HEK293T (cell line): ENCODE measurements at regions not wholly inside any gene's neighbourhood (a gene's known extent, or its start where the extent isn't known, plus 50 kb on each side); places are given as distances from the start of the nearest gene placed in this dataset.

ENCODE experiments used
- CTCF ChIA-PET: fragments of 350-600 bp; formaldehyde crosslinking; extraction: SDS; loops from one replicate; lab custom pipeline; 2021; ENCODE audit warnings: antibody characterized with exemption, inconsistent platforms; lab: Yijun Ruan, JAX
- POLR2A ChIA-PET: fragments of 350-600 bp; formaldehyde crosslinking; extraction: SDS; loops from one replicate; lab custom pipeline; 2020; ENCODE audit warnings: antibody characterized with exemption, inconsistent platforms; lab: Yijun Ruan, JAX
- DNase-seq: peaks from one replicate; pipeline ENCODE4 v3.0.0; 2012; ENCODE audit warnings: mixed read lengths; ENCODE audit errors: extremely low spot score
- ARNT ChIP-seq: fragments of 450-650 bp; IDR thresholded peaks from 2 replicates; pipeline ENCODE4 v1.6.1; 2017; ENCODE audit warnings: mild to moderate bottlenecking
- BHLHE40 ChIP-seq: fragments of 450-650 bp; IDR thresholded peaks from 2 replicates; pipeline ENCODE4 v1.6.1; 2016; ENCODE audit warnings: mild to moderate bottlenecking, moderate library complexity, borderline replicate concordance
- CTBP1 ChIP-seq: fragments of 450-650 bp; IDR thresholded peaks from 2 replicates; pipeline ENCODE4 v1.6.1; 2016; ENCODE audit warnings: borderline replicate concordance
- ELF4 ChIP-seq: fragments of 450-650 bp; IDR thresholded peaks from 2 replicates; pipeline ENCODE4 v1.6.1; 2017; ENCODE audit warnings: antibody characterized with exemption
- FOXA1 ChIP-seq: fragments of 450-650 bp; IDR thresholded peaks from 2 replicates; pipeline ENCODE4 v1.6.1; 2016; ENCODE audit warnings: mild to moderate bottlenecking
- FOXK2 ChIP-seq: fragments of 450-650 bp; IDR thresholded peaks from 2 replicates; pipeline ENCODE4 v1.6.1; 2016; ENCODE audit warnings: mild to moderate bottlenecking
- FOXM1 ChIP-seq: fragments of 450-650 bp; IDR thresholded peaks from 2 replicates; pipeline ENCODE4 v1.6.1; 2017; ENCODE audit warnings: mild to moderate bottlenecking, borderline replicate concordance
- HDGF ChIP-seq: fragments of 450-650 bp; IDR thresholded peaks from 2 replicates; pipeline ENCODE4 v1.6.1; 2017; ENCODE audit warnings: antibody characterized with exemption, borderline replicate concordance
- L3MBTL2 ChIP-seq: fragments of 450-650 bp; conservative IDR thresholded peaks from 2 replicates; pipeline ENCODE4 v1.6.1; 2016; ENCODE audit warnings: mild to moderate bottlenecking
- LEF1 ChIP-seq: fragments of 450-650 bp; IDR thresholded peaks from 2 replicates; pipeline ENCODE4 v1.6.1; 2017; ENCODE audit warnings: mild to moderate bottlenecking, borderline replicate concordance
- NFRKB ChIP-seq: fragments of 450-650 bp; IDR thresholded peaks from 2 replicates; pipeline ENCODE4 v1.6.1; 2016; ENCODE audit warnings: mild to moderate bottlenecking, moderate library complexity
- SP1 ChIP-seq: fragments of 450-650 bp; IDR thresholded peaks from 2 replicates; pipeline ENCODE4 v1.6.1; 2017
- SUZ12 ChIP-seq: fragments of 450-650 bp; IDR thresholded peaks from 2 replicates; pipeline ENCODE4 v1.6.1; 2016; ENCODE audit warnings: mild to moderate bottlenecking
- TARDBP ChIP-seq: fragments of 450-650 bp; IDR thresholded peaks from 2 replicates; pipeline ENCODE4 v1.6.1; 2016
- ZNF384 ChIP-seq: fragments of 450-650 bp; IDR thresholded peaks from 2 replicates; pipeline ENCODE4 v1.6.1; 2016
- TF ChIP-seq, protein P1 (sequence below): fragments of 450-650 bp; IDR thresholded peaks from 2 replicates; pipeline ENCODE4 v1.6.1; 2016

GRCh38 chr3:175861916-175862315, 1002.8 kb downstream of the NAALADL2 start:
- TF ChIP-seq LEF1 (no peak), SUZ12 (no peak), NFRKB (no peak), ZNF384 (no peak), FOXM1 (no peak), FOXK2 (no peak), BHLHE40 (no peak), HDGF (no peak), TARDBP (no peak), ARNT (no peak), ELF4 (no peak), CTBP1 (no peak), FOXA1 (no peak), SP1 (no peak), L3MBTL2 (no peak)
- TF ChIP-seq, protein P1, sequence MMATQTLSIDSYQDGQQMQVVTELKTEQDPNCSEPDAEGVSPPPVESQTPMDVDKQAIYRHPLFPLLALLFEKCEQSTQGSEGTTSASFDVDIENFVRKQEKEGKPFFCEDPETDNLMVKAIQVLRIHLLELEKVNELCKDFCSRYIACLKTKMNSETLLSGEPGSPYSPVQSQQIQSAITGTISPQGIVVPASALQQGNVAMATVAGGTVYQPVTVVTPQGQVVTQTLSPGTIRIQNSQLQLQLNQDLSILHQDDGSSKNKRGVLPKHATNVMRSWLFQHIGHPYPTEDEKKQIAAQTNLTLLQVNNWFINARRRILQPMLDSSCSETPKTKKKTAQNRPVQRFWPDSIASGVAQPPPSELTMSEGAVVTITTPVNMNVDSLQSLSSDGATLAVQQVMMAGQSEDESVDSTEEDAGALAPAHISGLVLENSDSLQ: no peak
- CTCF ChIA-PET: no interaction called here
- no peak for DNase-seq
- POLR2A ChIA-PET: no interaction called here
